H9 (cell line): ENCODE measurements at regions not wholly inside any gene's neighbourhood (a gene's known extent, or its start where the extent isn't known, plus 50 kb on each side); places are given as distances from the start of the nearest gene placed in this dataset.

ENCODE experiments used
- DNase-seq: peaks from one replicate; pipeline ENCODE4 v3.0.0-alpha.2; 2017
- H2AFZ ChIP-seq: one replicate; pipeline ENCODE4 v1.6.1; 2013; ENCODE audit warnings: mild to moderate bottlenecking, low read length, control low read depth, moderate library complexity
- H2AK5ac ChIP-seq: 2 replicates; pipeline ENCODE4 v1.6.1; 2013; ENCODE audit warnings: low read length, control low read depth, mixed read lengths; ENCODE audit not compliant: insufficient read length
- H2BK120ac ChIP-seq: one replicate; pipeline ENCODE4 v1.6.1; 2013; ENCODE audit warnings: low read depth, mild to moderate bottlenecking, low read length, control low read depth, inconsistent platforms; ENCODE audit not compliant: poor library complexity, severe bottlenecking
- H2BK12ac ChIP-seq: 2 replicates; pipeline ENCODE4 v1.6.1; 2013; ENCODE audit warnings: low read length, control low read depth, mixed read lengths, low read depth; ENCODE audit not compliant: insufficient read length
- H2BK15ac ChIP-seq: 2 replicates; pipeline ENCODE4 v1.6.1; 2013; ENCODE audit warnings: low read depth, low read length, control low read depth
- H2BK20ac ChIP-seq: one replicate; pipeline ENCODE4 v1.6.1; 2013; ENCODE audit warnings: low read depth, mild to moderate bottlenecking, low read length, control low read depth, inconsistent platforms; ENCODE audit not compliant: poor library complexity, severe bottlenecking
- H2BK5ac ChIP-seq: 2 replicates; pipeline ENCODE4 v1.6.1; 2013; ENCODE audit warnings: low read length, control low read depth, mixed read lengths; ENCODE audit not compliant: insufficient read length
- H3K14ac ChIP-seq: 2 replicates; pipeline ENCODE4 v1.6.1; 2013; ENCODE audit warnings: low read length, control low read depth; ENCODE audit not compliant: insufficient read depth
- H3K18ac ChIP-seq: 2 replicates; pipeline ENCODE4 v1.6.1; 2013; ENCODE audit warnings: low read depth, mild to moderate bottlenecking, mixed read lengths, low read length, control low read depth; ENCODE audit not compliant: insufficient read length
- H3K23ac ChIP-seq: 2 replicates; pipeline ENCODE4 v1.6.1; 2013; ENCODE audit warnings: low read length, control low read depth, mixed read lengths, low read depth; ENCODE audit not compliant: insufficient read length
- H3K23me2 ChIP-seq: 2 replicates; pipeline ENCODE4 v1.6.1; 2013; ENCODE audit warnings: low read depth, mild to moderate bottlenecking, mixed read lengths, low read length, control low read depth; ENCODE audit not compliant: insufficient read length, poor library complexity, severe bottlenecking
- H3K27ac ChIP-seq: 2 replicates; pipeline ENCODE4 v1.5.1; 2013; ENCODE audit warnings: low read length, control low read depth, mixed read lengths, low read depth; ENCODE audit not compliant: insufficient read length
- H3K27me3 ChIP-seq: 2 replicates; pipeline ENCODE4 v1.6.1; 2013; ENCODE audit warnings: low read length, control low read depth, inconsistent platforms; ENCODE audit not compliant: insufficient read depth
- H3K4ac ChIP-seq: 2 replicates; pipeline ENCODE4 v1.6.1; 2013; ENCODE audit warnings: low read depth, mild to moderate bottlenecking, control low read depth, inconsistent platforms, low read length, moderate library complexity
- H3K4me1 ChIP-seq: 2 replicates; pipeline ENCODE4 v1.6.1; 2013; ENCODE audit warnings: low read length, control low read depth, inconsistent platforms; ENCODE audit not compliant: insufficient read depth
- H3K4me2 ChIP-seq: 2 replicates; pipeline ENCODE4 v1.6.1; 2013; ENCODE audit warnings: low read length, control low read depth, mixed read lengths; ENCODE audit not compliant: insufficient read length, insufficient read depth
- H3K56ac ChIP-seq: 2 replicates; pipeline ENCODE4 v1.6.1; 2013; ENCODE audit warnings: low read depth, mild to moderate bottlenecking, mixed read lengths, low read length, control low read depth; ENCODE audit not compliant: insufficient read length
- H3K79me1 ChIP-seq: 2 replicates; pipeline ENCODE4 v1.6.1; 2013; ENCODE audit warnings: low read depth, mild to moderate bottlenecking, moderate library complexity, low read length, control low read depth, inconsistent platforms; ENCODE audit not compliant: insufficient read depth, poor library complexity, severe bottlenecking
- H3K79me2 ChIP-seq: 2 replicates; pipeline ENCODE4 v1.6.1; 2013; ENCODE audit warnings: low read length, control low read depth, inconsistent platforms; ENCODE audit not compliant: insufficient read depth
- H3K9ac ChIP-seq: 2 replicates; pipeline ENCODE4 v1.6.1; 2013; ENCODE audit warnings: low read length, control low read depth, mixed read lengths; ENCODE audit not compliant: insufficient read length; ENCODE audit errors: extremely low read depth
- H3K9me3 ChIP-seq: one replicate; pipeline ENCODE4 v1.6.1; 2013; ENCODE audit warnings: low read depth, low read length, inconsistent platforms; ENCODE audit not compliant: control insufficient read depth
- H3T11ph ChIP-seq: one replicate; pipeline ENCODE4 v1.6.1; 2013; ENCODE audit warnings: mild to moderate bottlenecking, low read length, control low read depth, inconsistent platforms
- H4K20me1 ChIP-seq: one replicate; pipeline ENCODE4 v1.6.1; 2013; ENCODE audit not compliant: control insufficient read depth, insufficient read length, insufficient read depth
- H4K5ac ChIP-seq: 2 replicates; pipeline ENCODE4 v1.6.1; 2013; ENCODE audit warnings: low read depth, mild to moderate bottlenecking, mixed read lengths, low read length, control low read depth; ENCODE audit not compliant: insufficient read length
- H4K8ac ChIP-seq: replicated peaks from 2 replicates; pipeline ENCODE4 v1.6.1; 2013; ENCODE audit warnings: low read length, control low read depth, mixed read lengths, low read depth; ENCODE audit not compliant: insufficient read length
- H4K91ac ChIP-seq: 2 replicates; pipeline ENCODE4 v1.6.1; 2013; ENCODE audit warnings: low read depth, mild to moderate bottlenecking, moderate library complexity, mixed read lengths, low read length, control low read depth; ENCODE audit not compliant: insufficient read length
- H3K27ac Mint-ChIP-seq, 3 experiments: 2 replicates in 2 of 3; 3 replicates in 1 of 3; pipeline ENCODE4 v1.8.0; 2020 to 2021; ENCODE audit warnings: mixed read lengths in 3 of 3, mild to moderate bottlenecking in 1 of 3, moderate library complexity in 1 of 3
- H3K27me3 Mint-ChIP-seq: 2 replicates; pipeline ENCODE4 v1.8.0; 2021; ENCODE audit warnings: low read depth, mild to moderate bottlenecking, moderate library complexity, mixed read lengths
- H3K36me3 Mint-ChIP-seq, 3 experiments: 2 replicates in 2 of 3; 3 replicates in 1 of 3; pipeline ENCODE4 v1.8.0; 2020 to 2021; ENCODE audit warnings: low read depth in 3 of 3, mixed read lengths in 3 of 3; ENCODE audit not compliant: insufficient read depth in 1 of 3
- H3K4me1 Mint-ChIP-seq, 2 experiments: 2 replicates each; pipeline ENCODE4 v1.8.0; 2020; ENCODE audit warnings: mixed read lengths in 2 of 2
- H3K4me3 Mint-ChIP-seq, 2 experiments: 2 replicates in 1 of 2; 3 replicates in 1 of 2; pipeline ENCODE4 v1.8.0; 2020 to 2021; ENCODE audit warnings: mild to moderate bottlenecking in 2 of 2, mixed read lengths in 2 of 2, moderate library complexity in 1 of 2
- H3K9me3 Mint-ChIP-seq, 2 experiments: 2 replicates in 1 of 2; 3 replicates in 1 of 2; pipeline ENCODE4 v1.8.0; 2020; ENCODE audit warnings: mild to moderate bottlenecking in 2 of 2, mixed read lengths in 2 of 2, moderate library complexity in 1 of 2
- CTCF ChIP-seq: fragments of 200-600 bp; sonication (generic); conservative IDR thresholded peaks from 3 replicates; pipeline ENCODE4 v1.8.0; 2021; ENCODE audit warnings: antibody characterized with exemption, mild to moderate bottlenecking
- whole genome bisulfite sequencing: extraction: QIAGEN DNeasy Blood & Tissue Kit; methylation state at CpG from one replicate; pipeline ENCODE4 v1.1.7; 2013; ENCODE audit warnings: missing lambda C conversion rate, low lambda C conversion rate, mixed read lengths; ENCODE audit not compliant: insufficient read length; ENCODE audit errors: extremely low coverage; 5-methylcytosine and 5-hydroxymethylcytosine counted together

- Histone ChIP-seq H2BK120ac (no peak overlapping the region), H2AFZ (no peak overlapping the region), H3K4ac (no peak overlapping the region), H2BK20ac (no peak overlapping the region), H4K20me1 (no peaks in the 10 kb centered on the region), H2BK15ac (no peak overlapping the region), H3K23ac (no peak overlapping the region), H3K9me3 (no peaks in the 10 kb centered on the region), H3K23me2 (no peaks in the 10 kb centered on the region), H3K4me2 (no peak overlapping the region), H3K9ac (no peak overlapping the region), H3K56ac (no peak overlapping the region), H3T11ph (no peak overlapping the region), H4K8ac (no peak overlapping the region), H3K18ac (no peak overlapping the region), H3K27ac (no peak overlapping the region), H4K5ac (no peak overlapping the region), H3K79me2 (no peaks in the 10 kb centered on the region), H2BK5ac (no peak overlapping the region), H3K14ac (no peak overlapping the region), H2AK5ac (no peak overlapping the region), H2BK12ac (no peak overlapping the region), H3K79me1 (no peaks in the 10 kb centered on the region), H3K4me1 (no peaks in the 10 kb centered on the region), H4K91ac (no peak overlapping the region), H3K27me3 (no peaks in the 10 kb centered on the region)
- no CpG with 5 or more reads among the region's 1 CpG for WGBS
- Mint-ChIP-seq H3K9me3 (peaks cover 7 to 21% of the 10 kb centered on the region in 2 experiments; a peak in 3 of 5 replicates), H3K4me1 (peaks cover 0 to 2% of the 10 kb centered on the region in 2 experiments; a peak in 1 of 4 replicates), H3K27me3 (peaks cover 27% of the 10 kb centered on the region), H3K4me3 (no peak overlapping the region), H3K36me3 (peaks cover 0 to 2% (median 0%) of the 10 kb centered on the region in 3 experiments; a peak in 1 of 7 replicates), H3K27ac (no peak overlapping the region)
- DNase-seq = no peak
- no peak for TF ChIP-seq CTCF
Observed at GRCh38 chr1:209057083-209057482, 526.4 kb upstream of the CAMK1G start.
